ENCODE measurements at regions not wholly inside any gene's neighbourhood (a gene's known extent, or its start where the extent isn't known, plus 50 kb on each side); places are given as distances from the start of the nearest gene placed in this dataset.
"Not testable (repeated sequence)": the region's sequence is repeated elsewhere in the genome, so short reads cannot be mapped to it uniquely, and the experiment has no call there.

DNA sequence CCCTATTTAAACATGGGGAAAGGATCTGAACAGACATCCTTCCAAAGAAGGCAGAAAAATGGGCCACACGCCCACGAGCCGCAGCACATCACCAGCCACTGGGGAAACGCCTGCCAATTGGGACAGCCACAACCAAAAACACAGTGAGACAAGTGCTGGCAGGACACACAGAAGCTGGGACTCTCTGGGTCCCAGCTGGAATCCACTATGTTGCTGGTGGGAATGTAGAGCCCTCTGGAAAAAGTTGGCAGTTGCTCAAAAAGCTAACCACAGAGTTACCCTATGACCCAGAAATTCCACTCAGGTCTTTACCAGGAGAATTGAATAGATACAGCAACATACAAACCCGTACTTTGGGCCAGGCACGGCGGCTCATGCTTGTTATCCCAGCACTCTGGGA lies 5355.6 kb upstream of the TPTE start:
- TF ChIP-seq, protein P1, sequence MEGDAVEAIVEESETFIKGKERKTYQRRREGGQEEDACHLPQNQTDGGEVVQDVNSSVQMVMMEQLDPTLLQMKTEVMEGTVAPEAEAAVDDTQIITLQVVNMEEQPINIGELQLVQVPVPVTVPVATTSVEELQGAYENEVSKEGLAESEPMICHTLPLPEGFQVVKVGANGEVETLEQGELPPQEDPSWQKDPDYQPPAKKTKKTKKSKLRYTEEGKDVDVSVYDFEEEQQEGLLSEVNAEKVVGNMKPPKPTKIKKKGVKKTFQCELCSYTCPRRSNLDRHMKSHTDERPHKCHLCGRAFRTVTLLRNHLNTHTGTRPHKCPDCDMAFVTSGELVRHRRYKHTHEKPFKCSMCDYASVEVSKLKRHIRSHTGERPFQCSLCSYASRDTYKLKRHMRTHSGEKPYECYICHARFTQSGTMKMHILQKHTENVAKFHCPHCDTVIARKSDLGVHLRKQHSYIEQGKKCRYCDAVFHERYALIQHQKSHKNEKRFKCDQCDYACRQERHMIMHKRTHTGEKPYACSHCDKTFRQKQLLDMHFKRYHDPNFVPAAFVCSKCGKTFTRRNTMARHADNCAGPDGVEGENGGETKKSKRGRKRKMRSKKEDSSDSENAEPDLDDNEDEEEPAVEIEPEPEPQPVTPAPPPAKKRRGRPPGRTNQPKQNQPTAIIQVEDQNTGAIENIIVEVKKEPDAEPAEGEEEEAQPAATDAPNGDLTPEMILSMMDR (conservative IDR thresholded peaks at IDR 0.05 in 1 of 2, IDR thresholded peaks at IDR 0.05 in 1 of 2; ENCODE audit: low read depth in 1 of 2, low read length in 2 of 2): not testable (repeated sequence)
- not testable (repeated sequence) for TF ChIP-seq EZH2 (IDR thresholded peaks at IDR 0.05; ENCODE audit: low read length, missing control alignments)
